Gastrocnemius medialis (tissue), 4 donors: ENCODE measurements at regions not wholly inside any gene's neighbourhood (a gene's known extent, or its start where the extent isn't known, plus 50 kb on each side); places are given as distances from the start of the nearest gene placed in this dataset.

Source experiments
- CTCF ChIP-seq, 5 experiments: fragments of 450-650 bp in 3 of 5; fragments of 200-600 bp in 2 of 5; sonication (generic) in 2 of 5; IDR thresholded peaks in 4 of 5; conservative IDR thresholded peaks in 1 of 5; 1 replicate in 4 of 5; 2 replicates in 1 of 5; pipeline ENCODE4 v1.5.1; 2016 to 2019; ENCODE audit warnings: antibody characterized with exemption in 5 of 5, mild to moderate bottlenecking in 3 of 5, moderate library complexity in 3 of 5
- POLR2A ChIP-seq, 2 donors: fragments of 450-650 bp; IDR thresholded peaks; one replicate each; pipeline ENCODE4 v1.6.1; 2017; ENCODE audit warnings: antibody characterized with exemption in 2 of 2, mild to moderate bottlenecking in 2 of 2, moderate library complexity in 2 of 2

- no peak for TF ChIP-seq CTCF (IDR thresholded peaks at IDR 0.05 in 4 of 5, conservative IDR thresholded peaks at IDR 0.05 in 1 of 5)
- TF ChIP-seq POLR2A (IDR thresholded peaks at IDR 0.05), result no peak
These were observed 294.5 kb downstream of the BRD1 start for GRCh38 chr22:49532869-49533802.
